Endodermal cell (in vitro differentiated cells): ENCODE measurements at regions not wholly inside any gene's neighbourhood (a gene's known extent, or its start where the extent isn't known, plus 50 kb on each side); places are given as distances from the start of the nearest gene placed in this dataset.
A peak's percentile ranks its signal among the peaks of the same experiment; 100 is the strongest.

Source experiments
- DNase-seq: peaks from one replicate; pipeline ENCODE4 v3.0.0-alpha.2; 2017
- H3K27ac ChIP-seq: 2 replicates; pipeline ENCODE4 v1.5.1; 2013; ENCODE audit warnings: mild to moderate bottlenecking, low read depth, low read length, moderate library complexity
- H3K27me3 ChIP-seq: 2 replicates; pipeline ENCODE4 v1.6.1; 2013; ENCODE audit warnings: mild to moderate bottlenecking, low read length, moderate library complexity; ENCODE audit not compliant: insufficient read depth, control insufficient read depth, poor library complexity, severe bottlenecking
- H3K36me3 ChIP-seq: 2 replicates; pipeline ENCODE4 v1.7.0; 2013; ENCODE audit warnings: mild to moderate bottlenecking, low read length, moderate library complexity; ENCODE audit not compliant: control insufficient read depth, insufficient read depth
- H3K4me1 ChIP-seq: one replicate; pipeline ENCODE4 v1.7.0; 2013; ENCODE audit warnings: low read length; ENCODE audit not compliant: control insufficient read depth, insufficient read depth
- H3K4me3 ChIP-seq: 2 replicates; pipeline ENCODE4 v1.5.1; 2013; ENCODE audit warnings: mild to moderate bottlenecking, low read length, moderate library complexity
- H3K9ac ChIP-seq: 2 replicates; pipeline ENCODE4 v1.6.1; 2013; ENCODE audit warnings: mild to moderate bottlenecking, low read length, moderate library complexity; ENCODE audit not compliant: poor library complexity, severe bottlenecking; ENCODE audit errors: extremely low read depth
- H3K9me3 ChIP-seq: 2 replicates; pipeline ENCODE4 v1.6.1; 2013; ENCODE audit warnings: mild to moderate bottlenecking, low read length, moderate library complexity; ENCODE audit not compliant: control insufficient read depth
- H3K27ac Mint-ChIP-seq: 2 replicates; pipeline ENCODE4 v1.8.0; 2020; ENCODE audit warnings: mixed read lengths
- H3K27me3 Mint-ChIP-seq: 2 replicates; pipeline ENCODE4 v1.8.0; 2021; ENCODE audit warnings: mild to moderate bottlenecking, mixed read lengths; ENCODE audit not compliant: insufficient read depth
- H3K36me3 Mint-ChIP-seq: 2 replicates; pipeline ENCODE4 v1.8.0; 2020; ENCODE audit warnings: low read depth, mixed read lengths
- H3K4me1 Mint-ChIP-seq: 2 replicates; pipeline ENCODE4 v1.8.0; 2020; ENCODE audit warnings: mixed read lengths
- H3K4me3 Mint-ChIP-seq: 2 replicates; pipeline ENCODE4 v1.8.0; 2020; ENCODE audit warnings: mild to moderate bottlenecking, moderate library complexity, mixed read lengths
- H3K9me3 Mint-ChIP-seq: 2 replicates; pipeline ENCODE4 v1.8.0; 2020; ENCODE audit warnings: mild to moderate bottlenecking, mixed read lengths
- CTCF ChIP-seq: fragments of 200-600 bp; sonication (generic); conservative IDR thresholded peaks from 2 replicates; pipeline ENCODE4 v1.5.0; 2021; ENCODE audit warnings: antibody characterized with exemption, mild to moderate bottlenecking
- WGBS, 2 experiments: methylation state at CpG; one replicate each; pipeline versions ENCODE4 v1.1.5 to v1.1.7; 2013; ENCODE audit warnings: missing lambda C conversion rate in 2 of 2, mixed read lengths in 1 of 2; ENCODE audit not compliant: insufficient coverage in 1 of 2, insufficient read length in 1 of 2; 5-methylcytosine and 5-hydroxymethylcytosine counted together

GRCh38 chr15:29401644-29402043 is 132.0 kb upstream of the NSMCE3 start:
- no peak overlapping the region for H3K4me3 Mint-ChIP-seq
- H3K36me3 Mint-ChIP-seq, result no peaks in the 10 kb centered on the region
- no peak for TF ChIP-seq CTCF
- Histone ChIP-seq H3K9me3 (no peaks in the 10 kb centered on the region), H3K4me1 (no peaks in the 10 kb centered on the region), H3K27ac (no peak overlapping the region), H3K9ac (no peak overlapping the region), H3K27me3 (no peaks in the 10 kb centered on the region), H3K36me3 (no peaks in the 10 kb centered on the region), H3K4me3 (no peak overlapping the region)
- no peak for DNase-seq
- no peaks in the 10 kb centered on the region for H3K27me3 Mint-ChIP-seq
- no peaks in the 10 kb centered on the region for H3K9me3 Mint-ChIP-seq
- WGBS, 2 experiments, result 77 to 87% methylated on average over 2 to 5 of the region's 7 CpGs
- peaks cover 8% of the 10 kb centered on the region for H3K4me1 Mint-ChIP-seq
- H3K27ac Mint-ChIP-seq, result no peak overlapping the region

- no peaks in the 10 kb centered on the region for H3K36me3 ChIP-seq
- no peaks in the 10 kb centered on the region for H3K4me1 ChIP-seq
- H3K27ac Mint-ChIP-seq, result no peak overlapping the region
- no peaks in the 10 kb centered on the region for H3K9me3 Mint-ChIP-seq
- no peaks in the 10 kb centered on the region for H3K27me3 ChIP-seq
- 45 to 59% methylated on average over 2 to 8 of the region's 8 CpGs for WGBS, 2 experiments
- no peak overlapping the region for H3K4me3 ChIP-seq
- H3K9ac ChIP-seq, result no peak overlapping the region
- H3K27ac ChIP-seq, result no peak overlapping the region
- no peaks in the 10 kb centered on the region for H3K36me3 Mint-ChIP-seq
- no peak overlapping the region for H3K4me3 Mint-ChIP-seq
- no peak for TF ChIP-seq CTCF
- peaks cover 8% of the 10 kb centered on the region for H3K4me1 Mint-ChIP-seq
- H3K27me3 Mint-ChIP-seq, result no peaks in the 10 kb centered on the region
- DNase-seq, result peak; percentile 80
- H3K9me3 ChIP-seq, result no peaks in the 10 kb centered on the region
These were observed 131.1 kb upstream of the NSMCE3 start for GRCh38 chr15:29400701-29401100.

GRCh38 chr15:29398907-29399306 is 129.3 kb upstream of the NSMCE3 start:
- H3K27me3 Mint-ChIP-seq, result no peaks in the 10 kb centered on the region
- no peak for TF ChIP-seq CTCF

More at GRCh38 chr15:29398907-29399306, 129.3 kb upstream of the NSMCE3 start:
- no peak for DNase-seq
- no peak overlapping the region for H3K27ac Mint-ChIP-seq
- 73 to 100% methylated on average over 1 of the region's 1 CpG for WGBS, 2 experiments
- Histone ChIP-seq H3K4me1 (no peaks in the 10 kb centered on the region), H3K27me3 (no peaks in the 10 kb centered on the region), H3K36me3 (no peaks in the 10 kb centered on the region), H3K9ac (no peak overlapping the region), H3K27ac (no peak overlapping the region), H3K4me3 (no peak overlapping the region), H3K9me3 (no peaks in the 10 kb centered on the region)
- no peaks in the 10 kb centered on the region for H3K9me3 Mint-ChIP-seq
- peaks cover 8% of the 10 kb centered on the region for H3K4me1 Mint-ChIP-seq
- H3K4me3 Mint-ChIP-seq, result no peak overlapping the region
- no peaks in the 10 kb centered on the region for H3K36me3 Mint-ChIP-seq
